Vagina (tissue), 2 donors: ENCODE measurements at regions not wholly inside any gene's neighbourhood (a gene's known extent, or its start where the extent isn't known, plus 50 kb on each side); places are given as distances from the start of the nearest gene placed in this dataset.
"Not testable (repeated sequence)": the region's sequence is repeated elsewhere in the genome, so short reads cannot be mapped to it uniquely, and the experiment has no call there.

Experiments used
- DNase-seq, 2 donors: peaks; one replicate each; pipeline ENCODE4 v3.0.0-alpha.2; 2017; ENCODE audit errors: extremely low spot score in 2 of 2
- H3K27ac ChIP-seq: fragments of 200-600 bp; sonication (generic); one replicate; pipeline ENCODE4 v1.5.1; 2019
- H3K27me3 ChIP-seq: fragments of 200-600 bp; sonication (generic); one replicate; pipeline ENCODE4 v1.5.1; 2019
- H3K36me3 ChIP-seq, 2 donors: fragments of 200-600 bp; sonication (generic); one replicate each; pipeline ENCODE4 v1.5.1; 2017 to 2019
- H3K4me1 ChIP-seq: fragments of 200-600 bp; sonication (generic); one replicate; pipeline ENCODE4 v1.5.1; 2019
- H3K4me3 ChIP-seq, 2 donors: fragments of 200-600 bp; sonication (generic); 1 replicate in 1 of 2; 2 replicates in 1 of 2; pipeline ENCODE4 v1.5.1; 2016 to 2019
- H3K9me3 ChIP-seq: fragments of 200-600 bp; sonication (generic); one replicate; pipeline ENCODE4 v1.5.1; 2019
- POLR2A ChIP-seq, 2 donors: fragments of 450-650 bp; IDR thresholded peaks; one replicate each; pipeline ENCODE4 v1.6.1; 2017; ENCODE audit warnings: antibody characterized with exemption in 2 of 2, mild to moderate bottlenecking in 2 of 2, moderate library complexity in 2 of 2
- POLR2AphosphoS5 ChIP-seq, 2 donors: sonication (generic); formaldehyde crosslinking; IDR thresholded peaks; one replicate each; pipeline ENCODE4 v1.9.0; 2017; ENCODE audit warnings: antibody characterized with exemption in 2 of 2, mild to moderate bottlenecking in 2 of 2, low read depth in 1 of 2; ENCODE audit not compliant: insufficient read depth in 1 of 2
- intact Hi-C: fragments of 100-400 bp; cut with DNase I; formaldehyde crosslinking; loops from one replicate; pipeline ENCODE4 v1.15.1; 2023
- TF ChIP-seq, protein P1 (sequence below), 3 experiments: fragments of 450-650 bp in 2 of 3; fragments of 200-600 bp in 1 of 3; sonication (generic) in 1 of 3; IDR thresholded peaks; one replicate each; pipeline ENCODE4 v1.5.1; 2017 to 2019; ENCODE audit warnings: antibody characterized with exemption in 3 of 3, mild to moderate bottlenecking in 2 of 3, moderate library complexity in 2 of 3

DNA sequence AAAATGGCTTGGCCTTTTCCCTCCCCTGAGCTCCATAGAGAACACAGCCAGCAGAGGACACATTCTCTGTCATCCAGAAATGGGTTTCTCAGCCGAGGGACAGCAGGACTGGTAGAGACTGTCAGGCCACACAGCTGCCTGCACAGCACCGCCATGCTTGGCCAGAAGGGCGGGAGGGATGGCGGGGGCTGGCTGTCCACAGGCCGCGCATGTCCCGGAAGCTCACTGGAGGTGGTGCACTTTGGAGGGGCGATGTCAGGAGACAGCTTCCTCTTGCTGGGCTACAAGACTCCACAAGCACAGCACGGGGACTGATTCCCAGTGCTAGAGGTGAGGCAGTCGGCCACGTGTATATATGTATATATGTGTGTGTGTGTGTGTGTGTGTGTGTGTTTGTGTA, 125.3 kb downstream of the GOLGA6L4 start:
- H3K9me3 ChIP-seq, intact Hi-C loops, H3K36me3 ChIP-seq, H3K4me3 ChIP-seq, DNase-seq, H3K27me3 ChIP-seq, H3K4me1 ChIP-seq, H3K27ac ChIP-seq: not testable (repeated sequence)

DNA sequence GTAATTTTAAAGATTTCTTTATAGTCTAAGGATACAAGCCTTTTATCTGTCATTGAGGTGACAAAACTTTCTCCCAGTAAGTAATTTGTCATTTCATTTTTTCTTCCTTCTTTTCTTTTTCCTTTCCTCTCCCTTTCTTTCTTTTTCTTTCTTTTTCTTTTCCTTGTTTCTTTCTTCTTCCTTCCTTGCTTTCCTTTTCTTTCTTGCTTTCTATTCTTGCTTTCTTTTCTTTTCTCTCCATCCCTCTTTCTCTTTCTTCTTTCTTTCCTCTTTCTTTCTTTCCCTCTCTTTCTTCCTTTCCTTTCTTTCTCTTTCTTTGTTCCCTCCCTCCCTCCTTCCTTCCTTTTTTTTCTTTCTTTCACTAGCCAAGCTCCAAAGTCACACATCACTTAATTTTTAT, 148.8 kb downstream of the GOLGA6L4 start:
- DNase-seq, H3K9me3 ChIP-seq, H3K4me1 ChIP-seq, H3K4me3 ChIP-seq, H3K36me3 ChIP-seq, H3K27ac ChIP-seq, intact Hi-C loops, H3K27me3 ChIP-seq: not testable (repeated sequence)

DNA sequence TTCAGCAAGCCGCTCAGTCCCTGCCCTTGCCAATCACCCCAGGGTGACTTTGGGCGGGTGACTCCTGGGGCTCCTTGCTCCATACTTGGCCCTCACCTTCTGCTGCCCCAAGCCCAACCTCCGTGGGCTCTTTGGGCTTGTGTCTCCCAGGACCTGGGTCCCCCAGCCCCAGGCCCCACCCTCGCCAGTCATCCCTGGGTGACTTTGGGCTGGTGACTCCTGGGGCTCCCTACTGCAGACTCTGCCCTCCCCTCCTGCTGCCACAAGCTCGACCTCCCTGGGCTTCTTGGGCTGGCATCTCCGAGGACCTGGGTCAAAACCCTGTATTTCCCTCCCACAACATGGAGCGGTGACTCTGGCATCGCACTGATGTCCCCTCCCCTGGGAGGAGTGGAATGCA, 151.5 kb downstream of the GOLGA6L4 start:
- peak in 1 of 2 donors; percentile 52 for DNase-seq
- intact Hi-C loops: no loop called here

DNA sequence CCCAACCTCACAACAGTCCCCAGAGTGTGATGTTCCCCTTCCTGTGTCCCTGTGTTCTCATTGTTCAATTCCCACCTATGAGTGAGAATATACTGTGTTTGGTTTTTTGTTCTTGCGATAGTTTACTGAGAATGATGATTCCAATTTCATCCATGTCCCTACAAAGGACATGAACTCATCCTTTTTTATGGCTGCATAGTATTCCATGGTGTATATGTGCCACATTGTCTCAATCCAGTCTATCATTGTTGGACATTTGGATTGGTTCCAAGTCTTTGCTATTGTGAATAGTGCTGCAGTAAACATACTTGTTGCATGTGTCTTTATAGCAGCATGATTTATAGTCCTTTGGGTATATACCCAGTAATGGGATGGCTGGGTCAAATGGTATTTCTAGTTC, 152.6 kb downstream of the GOLGA6L4 start:
- H3K4me3 ChIP-seq, H3K9me3 ChIP-seq, H3K36me3 ChIP-seq, DNase-seq, H3K4me1 ChIP-seq, H3K27ac ChIP-seq, intact Hi-C loops, H3K27me3 ChIP-seq: not testable (repeated sequence)

More for the DNA sequence above, 151.5 kb downstream of the GOLGA6L4 start:
- TF ChIP-seq, protein P1, sequence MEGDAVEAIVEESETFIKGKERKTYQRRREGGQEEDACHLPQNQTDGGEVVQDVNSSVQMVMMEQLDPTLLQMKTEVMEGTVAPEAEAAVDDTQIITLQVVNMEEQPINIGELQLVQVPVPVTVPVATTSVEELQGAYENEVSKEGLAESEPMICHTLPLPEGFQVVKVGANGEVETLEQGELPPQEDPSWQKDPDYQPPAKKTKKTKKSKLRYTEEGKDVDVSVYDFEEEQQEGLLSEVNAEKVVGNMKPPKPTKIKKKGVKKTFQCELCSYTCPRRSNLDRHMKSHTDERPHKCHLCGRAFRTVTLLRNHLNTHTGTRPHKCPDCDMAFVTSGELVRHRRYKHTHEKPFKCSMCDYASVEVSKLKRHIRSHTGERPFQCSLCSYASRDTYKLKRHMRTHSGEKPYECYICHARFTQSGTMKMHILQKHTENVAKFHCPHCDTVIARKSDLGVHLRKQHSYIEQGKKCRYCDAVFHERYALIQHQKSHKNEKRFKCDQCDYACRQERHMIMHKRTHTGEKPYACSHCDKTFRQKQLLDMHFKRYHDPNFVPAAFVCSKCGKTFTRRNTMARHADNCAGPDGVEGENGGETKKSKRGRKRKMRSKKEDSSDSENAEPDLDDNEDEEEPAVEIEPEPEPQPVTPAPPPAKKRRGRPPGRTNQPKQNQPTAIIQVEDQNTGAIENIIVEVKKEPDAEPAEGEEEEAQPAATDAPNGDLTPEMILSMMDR (IDR thresholded peaks at IDR 0.05): no peak
- no peak for TF ChIP-seq POLR2A (IDR thresholded peaks at IDR 0.05)
- no peak for TF ChIP-seq POLR2AphosphoS5 (IDR thresholded peaks at IDR 0.05; ENCODE audit: insufficient read depth in 1 of 2, low read depth in 1 of 2)
- Histone ChIP-seq H3K4me1 (no peaks in the 10 kb centered on the region), H3K27me3 (no peaks in the 10 kb centered on the region), H3K4me3 (no peak overlapping the region), H3K9me3 (no peaks in the 10 kb centered on the region), H3K36me3 (no peaks in the 10 kb centered on the region), H3K27ac (no peak overlapping the region)

DNA sequence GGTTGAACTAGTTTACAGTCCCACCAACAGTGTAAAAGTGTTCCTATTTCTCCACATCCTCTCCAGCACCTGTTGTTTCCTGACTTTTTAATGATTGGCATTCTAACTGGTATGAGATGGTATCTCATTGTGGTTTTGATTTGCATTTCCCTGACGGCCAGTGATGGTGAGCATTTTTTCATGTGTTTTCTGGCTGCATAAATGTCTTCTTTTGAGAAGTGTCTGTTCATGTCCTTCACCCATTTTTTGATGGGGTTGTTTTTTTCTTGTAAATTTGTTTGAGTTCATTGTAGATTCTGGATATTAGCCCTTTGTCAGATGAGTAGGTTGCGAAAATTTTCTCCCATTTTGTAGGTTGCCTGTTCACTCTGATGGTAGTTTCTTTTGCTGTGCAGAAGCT, 153.1 kb downstream of the GOLGA6L4 start:
- H3K27me3 ChIP-seq, H3K4me1 ChIP-seq, H3K36me3 ChIP-seq, DNase-seq, H3K9me3 ChIP-seq, H3K27ac ChIP-seq, intact Hi-C loops, H3K4me3 ChIP-seq: not testable (repeated sequence)

DNA sequence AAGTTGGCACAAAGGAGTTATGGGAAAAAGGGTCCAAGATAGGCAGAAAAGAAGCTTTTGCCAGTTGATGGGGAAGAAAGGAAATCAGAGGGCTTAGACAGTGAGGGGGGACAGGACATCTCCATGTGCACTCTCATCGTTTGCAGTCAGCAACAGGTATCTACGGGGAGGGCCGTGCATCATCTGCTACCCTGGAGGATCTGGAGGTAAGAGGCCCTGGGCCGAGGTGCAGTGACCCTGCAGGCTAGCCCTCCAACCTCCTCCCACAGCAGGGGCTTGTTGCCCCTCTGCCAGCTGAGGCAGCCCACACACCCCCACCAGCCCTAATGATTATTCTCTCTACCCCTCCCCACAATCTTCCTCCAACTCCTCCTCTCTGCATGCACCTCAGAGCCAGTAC, 154.8 kb downstream of the GOLGA6L4 start:
- H3K27me3 ChIP-seq, H3K9me3 ChIP-seq, H3K27ac ChIP-seq, DNase-seq, H3K4me3 ChIP-seq, H3K36me3 ChIP-seq, intact Hi-C loops, H3K4me1 ChIP-seq: not testable (repeated sequence)

DNA sequence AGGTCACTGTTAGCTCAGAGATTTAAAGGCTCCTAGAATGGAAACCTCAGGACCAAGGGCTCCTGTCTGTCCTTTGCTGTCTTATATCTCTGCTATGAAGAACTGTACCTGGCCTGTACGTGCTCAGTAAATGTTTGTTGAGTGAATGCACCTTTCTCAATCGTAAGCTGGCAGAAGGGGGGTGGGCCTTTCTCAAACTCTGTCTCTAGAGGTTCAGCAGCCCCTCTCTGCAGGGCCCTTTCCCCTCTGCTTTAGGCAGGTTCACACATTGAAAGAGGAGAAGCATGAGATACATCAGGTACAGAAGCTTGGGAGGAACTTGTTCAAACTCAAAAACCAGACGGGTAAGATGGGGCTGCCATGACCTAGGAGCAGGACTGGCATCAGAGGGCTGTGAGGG, 155.6 kb downstream of the GOLGA6L4 start:
- TF ChIP-seq POLR2A (IDR thresholded peaks at IDR 0.05) (no peak), POLR2AphosphoS5 (IDR thresholded peaks at IDR 0.05; ENCODE audit: insufficient read depth in 1 of 2, low read depth in 1 of 2) (no peak)
- TF ChIP-seq, protein P1 (IDR thresholded peaks at IDR 0.05): no peak
- Histone ChIP-seq H3K4me3 (no peak overlapping the region), H3K9me3 (no peaks in the 10 kb centered on the region), H3K27ac (no peak overlapping the region), H3K36me3 (no peaks in the 10 kb centered on the region), H3K4me1 (no peaks in the 10 kb centered on the region), H3K27me3 (no peaks in the 10 kb centered on the region)
- intact Hi-C loops: no loop called here
- no peak for DNase-seq

DNA sequence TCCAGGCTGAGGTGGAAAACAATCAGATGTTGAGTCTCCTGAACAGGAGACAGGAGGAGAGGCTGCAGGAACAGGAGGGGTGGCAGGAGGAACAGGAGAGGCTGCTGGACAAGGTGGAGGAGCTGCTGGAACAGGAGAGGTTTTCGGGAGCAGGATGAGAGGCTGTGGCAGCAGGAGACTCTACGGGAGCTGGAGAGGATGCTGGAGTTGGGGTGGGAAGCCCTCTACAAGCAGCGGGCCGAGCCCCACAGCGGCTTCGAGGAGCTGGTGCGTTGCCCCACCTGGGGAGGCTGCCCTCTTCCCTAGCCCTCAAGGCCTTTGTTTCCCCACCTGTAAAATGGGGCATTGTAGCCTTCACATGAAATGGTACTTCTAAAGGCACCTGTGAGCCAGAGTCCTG, 156.4 kb downstream of the GOLGA6L4 start:
- H3K4me1 ChIP-seq, intact Hi-C loops, H3K4me3 ChIP-seq, H3K27me3 ChIP-seq, H3K27ac ChIP-seq, H3K9me3 ChIP-seq, H3K36me3 ChIP-seq: not testable (repeated sequence)
- peak in 1 of 2 donors; percentile 34 for DNase-seq

DNA sequence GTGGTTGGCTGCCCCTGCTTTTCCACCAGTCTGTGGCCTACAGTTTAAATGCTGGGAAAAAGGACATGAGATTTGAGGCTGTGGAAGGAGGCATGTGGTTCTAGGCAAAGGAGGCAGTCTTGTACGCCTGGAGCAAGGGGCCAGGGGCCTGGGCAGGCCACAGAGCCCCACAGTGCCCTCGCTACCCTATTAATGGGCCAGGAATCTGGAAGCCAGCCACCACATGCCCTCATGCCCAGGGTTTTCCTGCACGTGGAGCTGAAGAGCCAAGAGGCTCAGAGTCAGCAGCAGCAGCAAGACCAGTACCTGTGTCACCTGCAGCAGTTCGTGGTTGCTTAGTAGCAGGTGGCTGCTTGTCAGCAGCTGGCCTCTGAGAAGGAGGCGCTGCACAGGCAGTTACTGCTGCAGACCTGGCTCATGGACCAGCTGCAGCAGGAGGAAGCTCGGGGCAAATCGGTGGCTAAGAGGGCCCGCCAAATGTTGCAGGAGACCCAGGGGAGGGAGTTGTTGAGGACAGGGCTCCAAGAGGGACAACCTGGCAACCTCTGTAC, 157.9 kb downstream of the GOLGA6L4 start:
- H3K4me3 ChIP-seq, H3K36me3 ChIP-seq, H3K4me1 ChIP-seq, intact Hi-C loops, H3K27ac ChIP-seq, H3K27me3 ChIP-seq, H3K9me3 ChIP-seq: not testable (repeated sequence)
- peak in 1 of 2 donors; percentile 61 for DNase-seq

DNA sequence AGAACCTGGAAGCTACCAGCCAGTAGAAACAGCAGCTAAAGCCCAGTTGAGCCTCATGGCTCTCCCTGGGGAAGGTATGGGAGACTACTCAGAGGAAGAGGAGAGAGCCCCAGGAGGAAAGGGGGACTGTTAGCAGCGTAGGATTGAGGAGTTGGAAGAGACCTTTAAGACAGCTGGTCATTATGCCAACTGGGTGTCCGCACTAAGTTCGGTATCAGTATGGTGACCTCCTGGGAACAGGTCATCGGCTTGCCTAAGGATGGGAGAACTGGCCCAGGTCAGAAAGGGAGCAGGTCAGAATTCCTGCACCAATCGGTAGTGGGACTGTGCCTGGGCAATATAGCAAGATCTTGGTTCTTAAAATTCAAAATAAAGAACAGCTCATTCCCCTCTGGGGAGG, 158.4 kb downstream of the GOLGA6L4 start:
- H3K4me3 ChIP-seq, intact Hi-C loops, H3K27me3 ChIP-seq, H3K36me3 ChIP-seq, H3K4me1 ChIP-seq, H3K27ac ChIP-seq, H3K9me3 ChIP-seq, DNase-seq: not testable (repeated sequence)

DNA sequence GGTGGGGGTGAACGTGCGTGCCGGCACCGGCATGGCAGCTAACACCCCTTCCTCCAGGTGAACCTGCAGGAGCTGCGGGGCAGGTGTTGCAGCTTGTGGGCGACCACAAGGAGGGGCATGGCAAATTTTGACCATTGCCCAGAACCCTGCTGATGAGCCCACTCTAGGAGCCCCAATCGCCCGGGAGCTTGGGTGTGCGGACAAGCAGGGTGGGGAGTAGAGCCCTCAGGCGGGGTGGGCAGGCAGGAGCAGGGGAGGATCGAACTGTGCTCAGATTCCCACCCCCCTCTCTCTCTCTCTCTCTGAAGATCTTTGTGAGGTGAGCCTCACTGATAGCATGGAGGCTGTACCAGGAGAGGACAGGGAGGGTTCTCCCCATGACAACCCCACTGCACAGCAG, 159.8 kb downstream of the GOLGA6L4 start:
- H3K36me3 ChIP-seq, H3K4me3 ChIP-seq, H3K4me1 ChIP-seq, intact Hi-C loops, H3K27me3 ChIP-seq, H3K27ac ChIP-seq, H3K9me3 ChIP-seq: not testable (repeated sequence)
- peak in 1 of 2 donors; percentile 31 for DNase-seq

DNA sequence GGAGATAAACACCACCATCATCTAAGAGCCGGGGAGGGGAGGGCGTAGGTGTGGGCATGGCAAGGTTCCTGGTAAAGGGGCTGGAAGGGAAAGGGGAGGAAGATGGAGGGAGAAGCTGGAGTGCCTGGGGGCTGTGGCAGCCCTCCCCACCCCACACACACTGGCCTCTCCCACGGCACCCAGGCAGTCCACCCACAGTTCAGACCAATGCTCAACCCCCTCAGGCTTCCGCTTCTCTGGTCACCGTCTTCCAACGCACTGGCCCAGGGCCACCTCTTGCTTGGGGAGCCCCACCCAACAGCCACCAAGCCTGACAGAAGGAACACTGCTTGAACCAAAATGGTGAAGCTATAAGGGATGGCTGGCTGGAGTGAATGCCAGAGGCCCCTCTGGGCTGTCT, 160.3 kb downstream of the GOLGA6L4 start:
- H3K4me1 ChIP-seq, H3K4me3 ChIP-seq, H3K27ac ChIP-seq, H3K27me3 ChIP-seq, H3K36me3 ChIP-seq, H3K9me3 ChIP-seq, intact Hi-C loops: not testable (repeated sequence)
- peak in 1 of 2 donors; percentile 37 for DNase-seq
